GM12878 (cell line): ENCODE measurements at regions not wholly inside any gene's neighbourhood (a gene's known extent, or its start where the extent isn't known, plus 50 kb on each side); places are given as distances from the start of the nearest gene placed in this dataset.

Experiments
- ATAC-seq: fragments of 200-7000 bp; cut with Tn5 transposase; 3 replicates; pipeline ENCODE4 v1.9.1; 2020; ENCODE audit warnings: mild to moderate bottlenecking, moderate library complexity
- BruUV-seq: library from RNA; stranded (reverse); fragments of 400-500 nt; replicated peaks from 2 replicates; lab custom pipeline; 2021; lab: Mats Ljungman, UMichigan
- CTCF ChIA-PET: fragments of 300-600 bp; sonication (Branson Sonifier 250); formaldehyde crosslinking; extraction: SDS; loops from one replicate; lab custom pipeline; 2021; ENCODE audit warnings: inconsistent platforms; lab: Yijun Ruan, JAX
- POLR2A ChIA-PET: fragments of 350-600 bp; formaldehyde crosslinking; extraction: SDS; loops from one replicate; lab custom pipeline; 2021; ENCODE audit warnings: inconsistent platforms; lab: Charles Lee
- RAD21 ChIA-PET: fragments of 300-600 bp; sonication (Branson Sonifier 250); formaldehyde crosslinking; loops from one replicate; lab custom pipeline; 2023; ENCODE audit warnings: antibody characterized with exemption; ENCODE audit not compliant: unreplicated experiment; lab: Charles Lee
- SMC1A ChIA-PET: fragments of 300-600 bp; sonication (Branson Sonifier 250); formaldehyde crosslinking; loops from one replicate; lab custom pipeline; 2023; ENCODE audit not compliant: unreplicated experiment, uncharacterized antibody; lab: Charles Lee
- DNase-seq: peaks from one replicate; pipeline ENCODE4 v3.0.0-alpha.2; 2011; ENCODE audit warnings: low read depth, low spot score
- FAIRE-seq: peaks from 3 replicates; lab custom pipeline; 2011; peaks lifted over from hg19 to GRCh38; lab: Jason Lieb, UNC
- H2AFZ ChIP-seq: 2 replicates; pipeline ENCODE4 v1.6.0; 2011; ENCODE audit warnings: low read depth, low read length, control low read depth; ENCODE audit not compliant: control insufficient read depth
- H3K27ac ChIP-seq: 2 replicates; pipeline ENCODE4 v1.5.1; 2011; ENCODE audit warnings: control low read depth; ENCODE audit not compliant: control insufficient read depth, insufficient read depth
- H3K27me3 ChIP-seq, 2 experiments: replicated peaks in 1 of 2; 2 replicates each; pipeline versions ENCODE4 v1.6.0 to v1.6.1; 2011; ENCODE audit warnings: low read length in 1 of 2; ENCODE audit not compliant: control insufficient read depth in 2 of 2, insufficient read depth in 2 of 2
- H3K36me3 ChIP-seq, 2 experiments: 2 replicates each; pipeline ENCODE4 v1.5.1; 2011; ENCODE audit warnings: low read length in 1 of 2; ENCODE audit not compliant: control insufficient read depth in 2 of 2, insufficient read depth in 2 of 2
- H3K4me1 ChIP-seq: 2 replicates; pipeline ENCODE4 v1.6.1; 2011; ENCODE audit warnings: mild to moderate bottlenecking, low read length, moderate library complexity, mixed read lengths; ENCODE audit not compliant: control insufficient read depth, insufficient read depth
- H3K4me2 ChIP-seq: 2 replicates; pipeline ENCODE4 v1.6.0; 2011; ENCODE audit warnings: control low read depth; ENCODE audit not compliant: control insufficient read depth, insufficient read depth
- H3K4me3 ChIP-seq: fragments of 200-600 bp; sonication (generic); 2 replicates; pipeline ENCODE4 v1.5.1; 2016
- H3K79me2 ChIP-seq: 2 replicates; pipeline ENCODE4 v1.6.0; 2011; ENCODE audit warnings: low read length; ENCODE audit not compliant: control insufficient read depth, insufficient read depth
- H3K9ac ChIP-seq: 2 replicates; pipeline ENCODE4 v1.8.0; 2011; ENCODE audit warnings: low read length, control low read depth, mixed read lengths; ENCODE audit not compliant: control insufficient read depth, insufficient read depth
- H3K9me3 ChIP-seq: replicated peaks from 3 replicates; pipeline ENCODE4 v1.5.1; 2011; ENCODE audit warnings: mild to moderate bottlenecking, low read length; ENCODE audit not compliant: control insufficient read depth, insufficient read depth
- H4K20me1 ChIP-seq: 2 replicates; pipeline ENCODE4 v1.6.0; 2011; ENCODE audit not compliant: control insufficient read depth, insufficient read depth
- ELK1 ChIP-seq: IDR thresholded peaks from 2 replicates; pipeline ENCODE4 v1.6.1; 2012; ENCODE audit warnings: low read depth, low read length, improper control_type of control experiment
- EP300 ChIP-seq, 2 experiments: fragments of 150-350 bp in 1 of 2; IDR thresholded peaks; 2 replicates each; pipeline ENCODE4 v1.6.1; 2011 to 2012; ENCODE audit warnings: low read depth in 2 of 2, low read length in 2 of 2, borderline replicate concordance in 1 of 2, improper control_type of control experiment in 1 of 2, inconsistent platforms in 1 of 2; ENCODE audit not compliant: control insufficient read depth in 1 of 2
- FOXM1 ChIP-seq: IDR thresholded peaks from 2 replicates; pipeline ENCODE4 v1.6.1; 2012; ENCODE audit warnings: low read depth, mild to moderate bottlenecking, inconsistent platforms, low read length, moderate library complexity
- IRF5 ChIP-seq: fragments of 450-650 bp; IDR thresholded peaks from 2 replicates; pipeline ENCODE4 v1.6.1; 2017; ENCODE audit warnings: borderline replicate concordance
- JUND ChIP-seq: IDR thresholded peaks from 2 replicates; pipeline ENCODE4 v1.6.1; 2012; ENCODE audit warnings: low read depth, mild to moderate bottlenecking, low read length, improper control_type of control experiment, moderate library complexity
- MYC ChIP-seq: IDR thresholded peaks from 2 replicates; pipeline ENCODE4 v1.6.1; 2011; ENCODE audit warnings: mild to moderate bottlenecking, low read length, moderate library complexity, inconsistent platforms; ENCODE audit not compliant: insufficient read depth, insufficient replicate concordance, insufficient read length, severe bottlenecking
- POLR2AphosphoS2 ChIP-seq: IDR thresholded peaks from 2 replicates; pipeline ENCODE4 v1.6.1; 2011; ENCODE audit warnings: low read depth, mild to moderate bottlenecking, low read length, improper control_type of control experiment, moderate library complexity
- RFX5 ChIP-seq: IDR thresholded peaks from 2 replicates; pipeline ENCODE4 v1.6.1; 2011; ENCODE audit warnings: low read depth, low read length, improper control_type of control experiment
- SIX5 ChIP-seq: IDR thresholded peaks from 2 replicates; pipeline ENCODE4 v1.6.1; 2011; ENCODE audit warnings: mild to moderate bottlenecking, low read depth, low read length, moderate library complexity; ENCODE audit not compliant: severe bottlenecking
- SMAD5 ChIP-seq: IDR thresholded peaks from 2 replicates; pipeline ENCODE4 v1.6.1; 2016; ENCODE audit warnings: antibody characterized with exemption, low read depth
- ZBTB33 ChIP-seq: fragments of 450-650 bp; IDR thresholded peaks from 2 replicates; pipeline ENCODE4 v1.6.1; 2017; ENCODE audit warnings: mild to moderate bottlenecking
- ZNF207 ChIP-seq: fragments of 450-650 bp; IDR thresholded peaks from 2 replicates; pipeline ENCODE4 v1.6.1; 2014; ENCODE audit warnings: antibody characterized with exemption, mild to moderate bottlenecking, borderline replicate concordance
- WGBS: methylation state at CpG from one replicate; pipeline ENCODE4 v1.1.6; 2016; ENCODE audit warnings: low lambda C conversion rate; ENCODE audit not compliant: insufficient replicate concordance, insufficient coverage; ENCODE audit errors: missing lambda C conversion rate; 5-methylcytosine and 5-hydroxymethylcytosine counted together
- in situ Hi-C: fragments of 300-500 bp; cut with MboI; formaldehyde crosslinking; loops from 9 replicates; pipeline ENCODE4 v1.14.3; 2018; ENCODE audit warnings: mixed read lengths
- intact Hi-C: fragments of 100-400 bp; cut with micrococcal nuclease; formaldehyde crosslinking; loops from one replicate; pipeline ENCODE4 v1.14.2; 2022; ENCODE audit not compliant: unreplicated experiment
- TF ChIP-seq, protein P1 (sequence below): fragments of 450-650 bp; IDR thresholded peaks from 2 replicates; pipeline ENCODE4 v1.6.1; 2017; ENCODE audit warnings: antibody characterized with exemption, mild to moderate bottlenecking, moderate library complexity
- TF ChIP-seq, protein P2 (sequence below): IDR thresholded peaks from 2 replicates; pipeline ENCODE4 v1.6.1; 2011; ENCODE audit warnings: low read depth, low read length, improper control_type of control experiment, borderline replicate concordance

- Histone ChIP-seq H3K79me2 (no peaks in the 10 kb centered on the region), H3K9me3 (no peaks in the 10 kb centered on the region), H3K27ac (no peak overlapping the region), H3K36me3 (no peaks in the 10 kb centered on the region), H3K4me2 (no peak overlapping the region), H3K9ac (no peak overlapping the region), H4K20me1 (no peaks in the 10 kb centered on the region), H3K4me3 (no peak overlapping the region), H3K27me3 (no peaks in the 10 kb centered on the region), H3K4me1 (no peaks in the 10 kb centered on the region), H2AFZ (no peak overlapping the region)
- CTCF ChIA-PET: interaction anchor here (0.6 to 1.9 kb wide), 3 partner anchors 13 to 52 kb away, joined by 3 to 11 read pairs (median 4); no protein-coding TSS in a partner anchor
- intact Hi-C loops (no loop called here), in situ Hi-C loops (no loop called here)
- no peak for FAIRE-seq
- no peak for TF ChIP-seq POLR2AphosphoS2
- no peak for TF ChIP-seq SMAD5
- TF ChIP-seq, protein P1, sequence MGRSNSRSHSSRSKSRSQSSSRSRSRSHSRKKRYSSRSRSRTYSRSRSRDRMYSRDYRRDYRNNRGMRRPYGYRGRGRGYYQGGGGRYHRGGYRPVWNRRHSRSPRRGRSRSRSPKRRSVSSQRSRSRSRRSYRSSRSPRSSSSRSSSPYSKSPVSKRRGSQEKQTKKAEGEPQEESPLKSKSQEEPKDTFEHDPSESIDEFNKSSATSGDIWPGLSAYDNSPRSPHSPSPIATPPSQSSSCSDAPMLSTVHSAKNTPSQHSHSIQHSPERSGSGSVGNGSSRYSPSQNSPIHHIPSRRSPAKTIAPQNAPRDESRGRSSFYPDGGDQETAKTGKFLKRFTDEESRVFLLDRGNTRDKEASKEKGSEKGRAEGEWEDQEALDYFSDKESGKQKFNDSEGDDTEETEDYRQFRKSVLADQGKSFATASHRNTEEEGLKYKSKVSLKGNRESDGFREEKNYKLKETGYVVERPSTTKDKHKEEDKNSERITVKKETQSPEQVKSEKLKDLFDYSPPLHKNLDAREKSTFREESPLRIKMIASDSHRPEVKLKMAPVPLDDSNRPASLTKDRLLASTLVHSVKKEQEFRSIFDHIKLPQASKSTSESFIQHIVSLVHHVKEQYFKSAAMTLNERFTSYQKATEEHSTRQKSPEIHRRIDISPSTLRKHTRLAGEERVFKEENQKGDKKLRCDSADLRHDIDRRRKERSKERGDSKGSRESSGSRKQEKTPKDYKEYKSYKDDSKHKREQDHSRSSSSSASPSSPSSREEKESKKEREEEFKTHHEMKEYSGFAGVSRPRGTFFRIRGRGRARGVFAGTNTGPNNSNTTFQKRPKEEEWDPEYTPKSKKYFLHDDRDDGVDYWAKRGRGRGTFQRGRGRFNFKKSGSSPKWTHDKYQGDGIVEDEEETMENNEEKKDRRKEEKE: no peak
- no peak for TF ChIP-seq FOXM1
- TF ChIP-seq EP300 (IDR thresholded peaks at IDR 0.05; ENCODE audit: borderline replicate concordance in 1 of 2, control insufficient read depth in 1 of 2, low read depth in 2 of 2, low read length in 2 of 2): no peak
- no peak for TF ChIP-seq JUND
- TF ChIP-seq ZBTB33: no peak
- no peak for TF ChIP-seq MYC
- TF ChIP-seq ZNF207: no peak
- TF ChIP-seq, protein P2, sequence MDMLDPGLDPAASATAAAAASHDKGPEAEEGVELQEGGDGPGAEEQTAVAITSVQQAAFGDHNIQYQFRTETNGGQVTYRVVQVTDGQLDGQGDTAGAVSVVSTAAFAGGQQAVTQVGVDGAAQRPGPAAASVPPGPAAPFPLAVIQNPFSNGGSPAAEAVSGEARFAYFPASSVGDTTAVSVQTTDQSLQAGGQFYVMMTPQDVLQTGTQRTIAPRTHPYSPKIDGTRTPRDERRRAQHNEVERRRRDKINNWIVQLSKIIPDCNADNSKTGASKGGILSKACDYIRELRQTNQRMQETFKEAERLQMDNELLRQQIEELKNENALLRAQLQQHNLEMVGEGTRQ: no peak
- no peak for TF ChIP-seq IRF5
- no peak for TF ChIP-seq SIX5
- TF ChIP-seq ELK1: no peak
- TF ChIP-seq RFX5: no peak
- POLR2A ChIA-PET: no interaction called here
- RAD21 ChIA-PET: no interaction called here
- SMC1A ChIA-PET: no interaction called here
- no peak for DNase-seq
- BruUV-seq: no TSS peak
- ATAC-seq: no peak
- WGBS: 0% methylated on average over 1 of the region's 1 CpG
These were observed 134.4 kb downstream of the TMEM38B start for GRCh38 chr9:105828596-105829213.
